ENCODE measurements at regions not wholly inside any gene's neighbourhood (a gene's known extent, or its start where the extent isn't known, plus 50 kb on each side); places are given as distances from the start of the nearest gene placed in this dataset.

GRCh38 chr4:19117022-19117421 lies 1095.5 kb upstream of the LCORL start:
- TF ChIP-seq EZH2 (IDR thresholded peaks at IDR 0.05; ENCODE audit: borderline replicate concordance, low read depth, low read length, poor library complexity, severe bottlenecking) (no peak), CTCF (conservative IDR thresholded peaks at IDR 0.05; ENCODE audit: low read depth, low read length) (no peak)
